ENCODE measurements at regions not wholly inside any gene's neighbourhood (a gene's known extent, or its start where the extent isn't known, plus 50 kb on each side); places are given as distances from the start of the nearest gene placed in this dataset.

DNA sequence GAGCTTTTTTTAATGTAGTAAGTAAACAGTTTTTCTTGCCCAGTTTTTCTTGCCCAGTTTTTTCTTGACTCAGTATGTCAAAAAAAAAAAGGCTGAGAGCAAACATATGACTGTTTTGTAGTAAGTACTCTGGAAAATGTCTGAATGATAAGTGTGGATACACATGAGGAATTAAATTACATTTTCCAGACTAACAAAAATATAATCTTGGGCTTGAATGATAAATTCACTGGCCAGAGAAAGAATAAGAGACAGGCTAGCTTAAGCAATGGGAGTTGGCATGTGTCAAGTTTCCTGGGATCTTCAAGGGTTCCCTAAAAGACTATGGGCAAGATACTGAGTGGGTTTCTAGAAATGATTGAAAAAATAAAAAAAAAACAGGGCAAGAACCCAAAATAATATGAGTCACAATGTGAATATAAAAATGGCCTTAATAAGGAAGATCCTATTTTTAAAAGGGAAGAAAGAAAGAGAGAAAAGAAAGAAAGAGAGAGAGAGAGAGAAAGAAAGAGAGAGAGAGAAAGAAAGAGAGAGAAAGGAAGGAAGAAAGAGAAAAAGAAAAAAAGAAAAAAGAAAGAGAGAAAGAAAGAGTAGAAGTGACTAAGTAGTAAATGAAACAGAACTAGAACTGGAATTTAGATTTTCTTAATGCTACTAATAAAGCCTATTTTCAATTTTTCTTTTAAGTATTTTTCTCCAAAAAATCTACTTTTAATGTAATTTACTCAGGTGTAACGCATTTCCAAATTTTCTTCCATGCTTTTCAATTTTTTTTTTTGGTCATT, 60.2 kb downstream of the TFPI2 start:
- TF ChIP-seq, protein P1, sequence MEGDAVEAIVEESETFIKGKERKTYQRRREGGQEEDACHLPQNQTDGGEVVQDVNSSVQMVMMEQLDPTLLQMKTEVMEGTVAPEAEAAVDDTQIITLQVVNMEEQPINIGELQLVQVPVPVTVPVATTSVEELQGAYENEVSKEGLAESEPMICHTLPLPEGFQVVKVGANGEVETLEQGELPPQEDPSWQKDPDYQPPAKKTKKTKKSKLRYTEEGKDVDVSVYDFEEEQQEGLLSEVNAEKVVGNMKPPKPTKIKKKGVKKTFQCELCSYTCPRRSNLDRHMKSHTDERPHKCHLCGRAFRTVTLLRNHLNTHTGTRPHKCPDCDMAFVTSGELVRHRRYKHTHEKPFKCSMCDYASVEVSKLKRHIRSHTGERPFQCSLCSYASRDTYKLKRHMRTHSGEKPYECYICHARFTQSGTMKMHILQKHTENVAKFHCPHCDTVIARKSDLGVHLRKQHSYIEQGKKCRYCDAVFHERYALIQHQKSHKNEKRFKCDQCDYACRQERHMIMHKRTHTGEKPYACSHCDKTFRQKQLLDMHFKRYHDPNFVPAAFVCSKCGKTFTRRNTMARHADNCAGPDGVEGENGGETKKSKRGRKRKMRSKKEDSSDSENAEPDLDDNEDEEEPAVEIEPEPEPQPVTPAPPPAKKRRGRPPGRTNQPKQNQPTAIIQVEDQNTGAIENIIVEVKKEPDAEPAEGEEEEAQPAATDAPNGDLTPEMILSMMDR (IDR thresholded peaks at IDR 0.05; ENCODE audit: low read length, missing control alignments) = no peak
- no peak overlapping the region for H3K4me3 ChIP-seq (replicated peaks; ENCODE audit: low read depth, low read length)
- no peak for DNase-seq (ENCODE audit: low read depth)

DNA sequence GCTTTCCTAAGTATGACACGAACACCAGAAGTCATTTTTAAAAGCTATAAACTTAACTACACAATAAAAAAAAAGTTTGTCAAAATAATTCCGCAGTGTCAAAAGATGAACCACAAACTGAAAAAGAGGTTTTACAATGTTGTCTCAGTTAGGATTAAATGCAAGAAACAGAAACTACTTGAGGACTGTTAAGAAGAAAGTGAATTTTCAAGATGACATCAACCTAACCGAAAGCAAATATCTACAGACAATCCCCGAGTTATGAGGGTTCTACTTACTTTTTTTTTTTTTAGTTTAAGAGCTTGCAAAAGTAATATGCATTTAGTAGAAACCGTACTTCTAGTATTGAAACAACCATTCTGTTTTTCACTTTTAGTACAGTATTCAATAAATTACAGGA, 62.3 kb downstream of the TFPI2 start:
- no peak for DNase-seq (ENCODE audit: low read depth)
- TF ChIP-seq, protein P1 (IDR thresholded peaks at IDR 0.05; ENCODE audit: low read length, missing control alignments) = no peak
- H3K4me3 ChIP-seq (replicated peaks; ENCODE audit: low read depth, low read length) = no peak overlapping the region

DNA sequence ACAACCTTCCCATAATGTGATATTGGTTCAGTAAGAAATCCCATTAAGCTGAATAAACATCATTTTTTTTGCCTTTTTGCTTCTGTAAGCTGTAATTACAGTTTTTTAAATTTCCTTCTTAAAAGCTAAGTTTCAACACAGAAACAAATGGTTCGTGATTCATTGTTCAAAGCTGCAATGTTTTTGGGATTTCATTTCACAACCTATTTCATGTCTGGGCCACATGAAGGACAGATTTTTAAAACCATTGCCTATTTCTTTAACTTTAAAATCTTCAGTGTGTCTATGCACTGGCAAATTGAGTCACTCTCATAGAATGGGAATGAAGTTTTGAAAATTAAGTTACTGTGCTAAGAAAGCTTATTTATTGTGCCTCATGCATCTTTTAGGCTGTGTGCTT, 66.9 kb downstream of the TFPI2 start:
- TF ChIP-seq, protein P1 (IDR thresholded peaks at IDR 0.05; ENCODE audit: low read length, missing control alignments) = no peak
- no peak overlapping the region for H3K4me3 ChIP-seq (replicated peaks; ENCODE audit: low read depth, low read length)
- DNase-seq (ENCODE audit: low read depth) = no peak

- TF ChIP-seq, protein P1 (IDR thresholded peaks at IDR 0.05; ENCODE audit: low read length, missing control alignments) = no peak
- H3K4me3 ChIP-seq (replicated peaks; ENCODE audit: low read depth, low read length) = no peak overlapping the region
- DNase-seq (ENCODE audit: low read depth) = no peak
Observed at GRCh38 chr7:93821463-93821862, 69.1 kb downstream of the TFPI2 start.

- H3K4me3 ChIP-seq (replicated peaks; ENCODE audit: low read depth, low read length) = no peak overlapping the region
- TF ChIP-seq, protein P1 (IDR thresholded peaks at IDR 0.05; ENCODE audit: low read length, missing control alignments) = no peak
- DNase-seq (ENCODE audit: low read depth) = no peak
Observed at GRCh38 chr7:93819699-93820098, 70.9 kb downstream of the TFPI2 start.

GRCh38 chr7:93817526-93817925, 73.0 kb downstream of the TFPI2 start:
- TF ChIP-seq, protein P1 (IDR thresholded peaks at IDR 0.05; ENCODE audit: low read length, missing control alignments) = no peak
- DNase-seq (ENCODE audit: low read depth) = peak; percentile 39
- no peak overlapping the region for H3K4me3 ChIP-seq (replicated peaks; ENCODE audit: low read depth, low read length)

DNA sequence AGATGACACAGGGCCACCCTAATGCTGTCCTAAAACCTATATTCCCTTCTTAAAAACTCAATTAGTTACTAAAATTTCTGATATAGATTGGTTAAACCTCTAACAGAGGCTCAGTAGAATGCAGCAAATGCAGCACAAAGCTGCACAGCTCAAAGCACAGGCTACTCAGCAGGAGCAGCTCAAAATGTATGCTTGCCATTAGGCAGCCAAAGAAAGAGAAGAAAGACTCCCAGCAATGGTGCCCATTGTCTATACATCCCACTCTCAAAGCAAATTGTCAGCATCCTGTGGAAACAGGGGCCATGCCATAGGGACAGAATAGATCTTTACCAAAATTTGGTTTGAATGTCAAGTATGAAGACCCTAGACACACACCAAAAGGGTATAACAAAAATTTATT, 73.5 kb downstream of the TFPI2 start:
- TF ChIP-seq, protein P1 (IDR thresholded peaks at IDR 0.05; ENCODE audit: low read length, missing control alignments) = no peak
- no peak overlapping the region for H3K4me3 ChIP-seq (replicated peaks; ENCODE audit: low read depth, low read length)
- no peak for DNase-seq (ENCODE audit: low read depth)
